ENCODE measurements at regions not wholly inside any gene's neighbourhood (a gene's known extent, or its start where the extent isn't known, plus 50 kb on each side); places are given as distances from the start of the nearest gene placed in this dataset.
"Not testable (repeated sequence)": the region's sequence is repeated elsewhere in the genome, so short reads cannot be mapped to it uniquely, and the experiment has no call there.

DNA sequence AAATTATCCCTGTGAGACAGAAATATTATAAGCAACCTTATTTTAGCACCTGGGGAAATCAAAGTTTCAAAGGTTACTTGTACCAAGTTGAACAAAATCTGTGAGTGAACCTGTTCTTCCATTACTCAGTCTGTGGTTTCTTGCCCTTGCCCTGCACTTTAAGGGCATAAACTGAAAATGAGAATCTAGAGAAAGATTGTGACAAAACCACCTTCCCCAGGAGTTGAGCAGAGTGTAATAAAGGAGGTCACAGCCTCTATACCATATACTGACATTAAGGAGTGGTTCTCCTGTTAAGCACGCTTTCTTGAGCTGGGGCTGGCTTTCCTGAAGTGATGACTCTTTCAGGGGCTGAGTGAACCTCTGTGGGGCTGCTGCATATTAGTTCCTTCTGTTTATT lies 143.4 kb downstream of the PDCD6IP start:
- no peak overlapping the region for H3K4me3 ChIP-seq (ENCODE audit: low read length)
- DNase-seq (ENCODE audit: low read depth) = peak; percentile 27
- TF ChIP-seq CTCF (IDR thresholded peaks at IDR 0.05; ENCODE audit: insufficient read depth, low read depth, low read length, missing control alignments) = no peak

DNA sequence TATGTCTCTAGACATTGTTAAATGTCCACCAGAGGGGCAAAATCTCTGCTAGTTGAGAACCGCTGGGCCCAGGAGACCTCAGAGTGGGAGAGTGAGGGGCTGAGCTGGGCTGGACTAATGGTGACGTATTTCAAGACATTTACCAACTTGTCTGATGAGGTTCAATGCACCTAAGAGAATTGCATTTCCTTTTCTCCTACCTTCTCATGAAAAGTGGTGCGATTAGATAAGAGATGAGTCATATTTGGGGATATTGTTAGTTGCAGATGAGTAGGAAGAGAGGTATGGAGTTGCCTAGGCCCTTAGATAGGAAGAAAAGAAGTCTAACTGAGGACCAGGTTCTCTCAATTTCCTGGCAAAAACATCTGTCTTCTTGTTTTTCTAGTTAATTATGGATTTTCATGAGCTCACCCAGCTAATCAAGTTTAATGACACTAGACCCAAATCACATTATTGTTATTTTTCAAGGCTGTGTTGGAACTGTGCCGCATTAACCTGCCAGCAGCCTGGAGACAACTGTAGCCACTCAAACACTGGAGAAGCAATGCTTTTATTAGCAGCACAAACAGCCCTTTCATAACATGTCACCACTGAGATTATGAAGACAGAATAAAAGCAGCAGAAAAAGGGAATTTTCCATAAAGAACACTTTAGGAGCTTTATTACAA lies 144.2 kb downstream of the PDCD6IP start:
- no peak for TF ChIP-seq CTCF (IDR thresholded peaks at IDR 0.05; ENCODE audit: insufficient read depth, low read depth, low read length, missing control alignments)
- H3K4me3 ChIP-seq (ENCODE audit: low read length) = no peak overlapping the region
- DNase-seq (ENCODE audit: low read depth) = peak; percentile 82

DNA sequence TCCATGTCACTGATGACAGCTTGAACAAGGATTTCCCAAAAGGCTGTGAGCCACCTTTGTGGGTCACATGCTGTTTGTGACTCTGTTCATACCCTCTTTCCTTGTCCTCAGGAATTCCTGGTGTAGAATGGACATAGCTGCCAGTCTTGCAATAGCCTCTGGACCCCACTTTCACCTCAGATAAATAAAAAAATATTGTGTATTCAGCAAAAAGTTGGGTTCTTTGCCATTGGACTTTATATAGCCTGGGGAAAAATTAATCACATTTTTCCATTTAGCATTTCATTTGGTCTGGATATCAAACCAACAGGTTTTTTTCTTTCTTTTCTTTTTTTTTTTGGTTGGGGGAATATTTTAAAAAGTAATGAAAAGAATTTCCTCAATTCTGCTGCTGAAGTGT lies 144.8 kb downstream of the PDCD6IP start:
- no peak for DNase-seq (ENCODE audit: low read depth)
- no peak for TF ChIP-seq CTCF (IDR thresholded peaks at IDR 0.05; ENCODE audit: insufficient read depth, low read depth, low read length, missing control alignments)
- H3K4me3 ChIP-seq (ENCODE audit: low read length) = no peak overlapping the region

GRCh38 chr3:33946612-33947011 lies 148.2 kb downstream of the PDCD6IP start:
- DNase-seq (ENCODE audit: low read depth); H3K4me3 ChIP-seq (ENCODE audit: low read length): not testable (repeated sequence)

- TF ChIP-seq CTCF (IDR thresholded peaks at IDR 0.05; ENCODE audit: insufficient read depth, low read depth, low read length, missing control alignments) = no peak
- no peak for DNase-seq (ENCODE audit: low read depth)
- no peak overlapping the region for H3K4me3 ChIP-seq (ENCODE audit: low read length)
Observed at GRCh38 chr3:33947272-33948195, 149.1 kb downstream of the PDCD6IP start.

GRCh38 chr3:33949074-33949473 lies 150.6 kb downstream of the PDCD6IP start:
- H3K4me3 ChIP-seq (ENCODE audit: low read length) = no peak overlapping the region
- DNase-seq (ENCODE audit: low read depth) = peak; percentile 60
- no peak for TF ChIP-seq CTCF (IDR thresholded peaks at IDR 0.05; ENCODE audit: insufficient read depth, low read depth, low read length, missing control alignments)

DNA sequence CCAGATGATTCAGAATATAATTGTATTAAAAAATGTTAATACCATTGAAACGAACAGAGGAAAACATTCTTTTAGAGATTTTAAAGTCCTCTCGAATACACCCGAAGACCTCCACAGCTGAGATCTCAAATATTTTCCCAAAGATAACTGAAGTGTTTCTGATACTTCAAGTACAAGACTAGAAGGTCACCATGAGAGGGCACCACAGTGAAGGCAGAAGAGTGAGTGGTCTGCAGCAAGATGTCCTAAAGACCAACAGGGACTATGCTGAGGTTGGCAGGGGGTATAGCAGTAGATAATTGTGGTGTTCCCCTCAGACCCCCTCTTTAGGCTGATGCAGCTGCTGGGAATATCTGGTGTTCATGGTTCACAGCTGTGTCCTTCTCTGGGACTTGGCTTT lies 156.5 kb downstream of the PDCD6IP start:
- H3K4me3 ChIP-seq (ENCODE audit: low read length) = no peak overlapping the region
- no peak for TF ChIP-seq CTCF (IDR thresholded peaks at IDR 0.05; ENCODE audit: insufficient read depth, low read depth, low read length, missing control alignments)
- no peak for DNase-seq (ENCODE audit: low read depth)
